Fibroblast of peridontal ligament (primary cell): ENCODE measurements at regions not wholly inside any gene's neighbourhood (a gene's known extent, or its start where the extent isn't known, plus 50 kb on each side); places are given as distances from the start of the nearest gene placed in this dataset.

Experiments
- DNase-seq: peaks from one replicate; pipeline ENCODE4 v3.0.0-alpha.2; 2010; ENCODE audit errors: extremely low read depth

DNA sequence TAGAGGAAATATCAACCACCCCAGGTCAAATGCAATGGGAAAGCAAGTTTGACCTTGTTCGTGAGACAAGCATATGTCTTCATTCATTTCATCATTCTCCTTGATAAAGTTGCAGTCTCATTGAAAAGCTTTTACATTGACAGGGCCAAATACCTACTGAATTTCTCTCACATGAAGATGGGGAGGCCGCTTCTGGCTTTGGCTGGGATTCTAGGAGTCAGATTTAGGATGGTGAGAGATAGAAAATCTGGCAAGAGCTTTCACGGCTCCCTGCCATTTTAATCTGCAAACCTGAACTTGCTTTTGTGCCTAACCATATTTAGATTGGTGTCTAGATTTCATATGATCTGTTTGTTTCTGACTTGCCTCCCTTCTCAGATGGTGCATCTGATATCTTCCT is 88.0 kb downstream of the TMEM100 start:
- DNase-seq = no peak

- no peak for DNase-seq
Observed at GRCh38 chr17:55632893-55633292, 89.8 kb downstream of the TMEM100 start.

GRCh38 chr17:55632236-55632635 is 90.4 kb downstream of the TMEM100 start:
- no peak for DNase-seq

GRCh38 chr17:55629995-55630394 is 92.7 kb downstream of the TMEM100 start:
- no peak for DNase-seq

DNA sequence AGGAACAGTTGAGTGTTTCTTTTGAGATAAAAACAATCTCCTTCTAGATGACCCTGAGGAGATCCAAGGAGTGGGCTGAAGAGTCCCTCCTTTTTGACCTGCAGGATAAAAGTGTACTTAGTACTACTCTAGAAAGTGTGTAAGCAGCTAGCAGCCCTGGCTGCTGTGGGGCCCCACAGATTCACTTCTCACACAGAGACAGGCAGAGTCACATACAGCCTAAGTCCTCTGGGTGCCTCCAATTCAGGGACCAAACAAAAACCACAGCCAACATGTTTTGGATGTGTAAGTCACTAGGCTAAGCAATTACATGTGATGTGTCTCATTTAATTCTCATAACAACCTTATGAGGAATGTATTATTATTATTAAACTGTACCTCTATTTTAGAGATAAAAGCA is 97.1 kb downstream of the TMEM100 start:
- no peak for DNase-seq

DNA sequence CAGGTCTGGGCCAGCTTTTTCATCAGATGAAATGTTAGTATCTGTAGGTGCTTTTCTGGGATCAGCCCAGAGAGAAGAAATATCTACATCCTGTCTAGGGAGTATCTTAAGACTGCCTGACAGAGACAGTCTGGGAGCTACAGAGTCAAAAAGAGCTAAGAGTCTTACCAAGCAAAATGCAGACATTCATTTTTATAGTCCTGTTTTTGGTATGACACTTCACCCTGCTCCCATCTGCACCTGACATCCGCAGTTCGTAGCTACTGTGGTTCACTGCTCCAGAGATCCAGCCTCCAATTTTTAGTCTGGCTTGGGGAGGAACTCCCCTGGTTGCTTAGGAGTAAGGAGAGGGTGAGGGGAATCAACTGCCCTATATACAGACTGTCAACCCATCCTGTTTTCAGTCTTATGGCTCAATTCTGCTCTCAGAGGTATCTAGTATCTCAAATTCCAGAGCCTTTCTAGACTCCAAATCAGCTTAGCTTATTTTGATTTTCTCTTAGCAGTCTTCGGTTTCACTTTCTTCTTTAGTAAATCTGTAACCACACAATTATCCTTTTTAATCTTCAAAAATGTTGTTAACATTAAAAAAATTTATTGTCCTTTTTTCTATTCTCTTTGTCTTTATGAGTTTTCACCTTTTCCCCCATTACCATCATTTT is 97.8 kb downstream of the TMEM100 start:
- DNase-seq = no peak

- peak; percentile 31 for DNase-seq
Observed at GRCh38 chr17:55622547-55622946, 100.1 kb downstream of the TMEM100 start.

- DNase-seq = no peak
Observed at GRCh38 chr17:55620945-55621344, 101.7 kb downstream of the TMEM100 start.

DNA sequence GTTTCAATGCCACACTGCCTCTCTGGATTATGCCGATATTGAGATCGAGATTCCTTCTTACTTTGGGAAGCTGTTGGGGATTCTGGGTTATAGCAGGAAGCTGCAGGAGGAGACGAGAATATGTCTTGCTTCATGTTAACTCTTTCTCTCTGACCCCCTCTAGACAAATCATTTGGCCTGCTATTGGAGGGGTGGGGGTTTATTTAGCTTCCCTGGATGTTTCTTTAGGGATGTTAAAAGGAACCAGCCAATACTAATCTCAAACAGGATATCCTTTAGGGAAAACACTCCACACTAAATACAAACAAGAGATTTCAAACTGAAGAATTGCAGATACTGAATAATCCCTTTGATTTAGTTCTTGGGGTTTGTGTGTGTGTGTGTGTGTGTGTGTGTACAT is 102.6 kb downstream of the TMEM100 start:
- DNase-seq = no peak

- DNase-seq = no peak
Observed at GRCh38 chr17:55617441-55617840, 105.2 kb downstream of the TMEM100 start.

GRCh38 chr17:55614061-55614460 is 102.8 kb upstream of the SMIM36 start:
- DNase-seq = no peak

GRCh38 chr17:55612691-55613141 is 101.5 kb upstream of the SMIM36 start:
- peak; percentile 74 for DNase-seq

GRCh38 chr17:55607731-55608341 is 96.6 kb upstream of the SMIM36 start:
- DNase-seq = peak; percentile 58

- no peak for DNase-seq
Observed at GRCh38 chr17:55606488-55606815, 95.2 kb upstream of the SMIM36 start.

DNA sequence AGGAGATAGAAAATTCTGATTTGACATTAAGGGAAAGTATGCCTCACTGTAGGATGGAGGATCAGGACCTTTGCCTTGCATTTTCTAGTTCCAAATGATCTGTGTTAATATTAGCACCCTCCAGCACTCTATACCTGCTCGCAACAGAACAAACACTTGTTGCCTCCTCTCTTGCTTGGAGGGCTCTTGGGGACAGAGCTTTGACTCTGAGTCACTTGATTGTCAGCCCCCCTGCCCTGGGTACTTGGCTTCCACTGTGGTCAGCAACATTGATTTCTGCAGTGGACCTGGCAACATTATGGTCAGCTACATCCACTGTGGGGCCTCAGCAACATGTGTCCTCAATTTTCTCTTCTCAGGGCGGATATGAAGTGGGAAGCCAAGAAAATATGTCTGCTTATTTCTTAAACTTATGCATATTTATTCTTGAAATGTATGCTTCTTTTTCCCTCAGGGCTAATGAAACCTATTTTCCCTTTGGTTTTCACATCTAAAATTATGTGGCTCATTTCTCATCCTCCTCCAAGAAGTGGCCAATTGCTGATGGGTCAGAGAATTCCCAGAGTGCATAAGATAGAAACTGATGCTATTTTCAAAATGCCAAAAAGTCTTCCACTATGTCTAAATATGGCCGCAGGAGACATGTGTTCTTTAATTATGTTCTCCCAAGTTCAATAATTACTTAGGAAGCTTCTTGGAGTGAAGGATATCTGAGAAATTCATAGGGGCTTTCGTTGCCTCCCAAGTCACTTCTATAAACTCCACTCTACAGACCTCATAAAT is 94.6 kb upstream of the SMIM36 start:
- peak; percentile 30 for DNase-seq

DNA sequence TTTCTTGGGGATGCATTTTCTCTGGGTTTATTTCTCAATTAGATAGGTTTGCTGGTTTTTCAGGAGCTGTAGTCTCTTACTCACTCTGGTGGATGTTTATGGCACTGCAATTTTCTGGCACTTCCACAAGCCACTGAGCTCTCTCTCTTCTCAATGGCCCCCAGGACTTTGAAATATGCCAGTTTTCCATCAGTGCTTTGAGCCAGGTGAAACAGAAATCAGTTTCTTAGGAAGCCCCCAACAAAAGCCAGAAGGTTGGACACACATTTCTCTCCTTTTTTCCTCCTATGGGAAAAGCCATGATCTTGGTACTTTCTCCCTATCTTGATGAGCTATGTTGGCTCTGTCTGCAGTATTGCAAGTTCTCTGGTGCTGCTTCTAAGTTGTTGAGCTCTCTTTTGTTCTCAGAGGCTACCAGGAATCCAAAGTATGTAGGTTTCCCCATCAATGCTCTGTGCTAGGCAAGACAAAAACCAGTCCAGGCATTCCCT is 90.7 kb upstream of the SMIM36 start:
- DNase-seq = peak; percentile 84

GRCh38 chr17:55598495-55598894 is 87.2 kb upstream of the SMIM36 start:
- DNase-seq = no peak

DNA sequence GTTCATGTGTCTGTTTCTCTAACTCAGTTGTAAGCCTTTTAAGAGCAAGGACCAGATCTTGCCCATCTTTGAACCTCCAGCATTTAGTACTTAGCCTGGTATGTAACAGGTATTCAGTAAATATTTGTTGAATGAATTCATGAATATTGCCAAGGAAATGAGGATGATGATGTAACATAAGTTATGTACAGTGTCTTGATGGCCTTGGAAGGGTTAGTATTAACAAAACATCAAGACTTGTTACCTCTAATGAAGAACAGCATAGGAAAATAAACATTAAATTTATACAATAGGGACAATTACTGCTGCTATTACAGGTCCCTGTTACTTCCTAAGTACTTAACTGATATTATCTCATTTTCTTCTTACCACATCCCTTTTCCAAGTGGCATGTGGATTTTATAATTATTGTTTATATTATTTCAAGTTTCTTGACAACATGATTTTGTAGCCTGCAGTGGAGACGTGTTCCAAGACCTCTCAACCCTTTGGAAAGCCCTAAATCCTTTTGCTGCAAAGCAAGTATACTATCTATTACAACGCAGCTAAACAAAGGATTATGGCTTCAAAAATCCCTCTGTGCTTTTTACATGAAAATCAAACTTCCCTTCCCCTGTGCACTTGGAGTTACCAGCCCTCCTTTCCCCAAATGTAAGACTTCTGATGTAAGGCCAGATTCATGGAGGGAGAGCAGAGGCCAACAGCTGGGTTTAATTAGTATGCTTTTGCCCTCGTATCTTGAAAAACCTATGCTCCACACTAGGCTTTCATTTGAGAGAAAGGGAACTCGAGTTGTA is 77.4 kb upstream of the SMIM36 start:
- peak; percentile 93 for DNase-seq

GRCh38 chr17:55587608-55588139 is 76.4 kb upstream of the SMIM36 start:
- peak; percentile 80 for DNase-seq

- no peak for DNase-seq
Observed at GRCh38 chr17:55585629-55586028, 74.4 kb upstream of the SMIM36 start.

- DNase-seq = no peak
Observed at GRCh38 chr17:55584861-55585260, 73.6 kb upstream of the SMIM36 start.
